GM23338 (cell line): ENCODE measurements at regions not wholly inside any gene's neighbourhood (a gene's known extent, or its start where the extent isn't known, plus 50 kb on each side); places are given as distances from the start of the nearest gene placed in this dataset.
A peak's percentile ranks its signal among the peaks of the same experiment; 100 is the strongest.

Experiments used
- ATAC-seq: fragments of 200-7000 bp; cut with Tn5 transposase; 3 replicates; pipeline ENCODE4 v1.9.1; 2020
- DNase-seq: peaks from one replicate; pipeline ENCODE4 v3.0.0-alpha.2; 2015; ENCODE audit warnings: low spot score
- H2AFZ ChIP-seq: fragments of 200-600 bp; sonication (generic); 2 replicates; pipeline ENCODE4 v1.8.0; 2016; ENCODE audit warnings: antibody characterized with exemption, mild to moderate bottlenecking, moderate library complexity
- H3F3A ChIP-seq: fragments of 200-600 bp; sonication (generic); replicated peaks from 2 replicates; pipeline ENCODE4 v1.8.0; 2017; ENCODE audit warnings: antibody characterized with exemption, mixed run types, low read depth
- H3K27ac ChIP-seq: fragments of 200-600 bp; sonication (generic); 2 replicates; pipeline ENCODE4 v1.6.1; 2016; ENCODE audit warnings: low read depth
- H3K27me3 ChIP-seq: fragments of 200-600 bp; sonication (generic); 2 replicates; pipeline ENCODE4 v1.8.0; 2016; ENCODE audit warnings: mild to moderate bottlenecking, mixed run types, moderate library complexity; ENCODE audit not compliant: insufficient read depth
- H3K36me3 ChIP-seq: fragments of 200-600 bp; sonication (generic); 2 replicates; pipeline ENCODE4 v1.8.0; 2016; ENCODE audit warnings: mild to moderate bottlenecking; ENCODE audit not compliant: insufficient read depth
- H3K4me1 ChIP-seq: fragments of 200-600 bp; sonication (generic); 2 replicates; pipeline ENCODE4 v1.8.0; 2016; ENCODE audit warnings: mild to moderate bottlenecking, moderate library complexity; ENCODE audit not compliant: insufficient read depth
- H3K4me2 ChIP-seq: fragments of 200-600 bp; sonication (generic); 2 replicates; pipeline ENCODE4 v1.7.1; 2017; ENCODE audit warnings: mixed run types
- H3K4me3 ChIP-seq: fragments of 200-600 bp; sonication (generic); 2 replicates; pipeline ENCODE4 v1.6.1; 2016; ENCODE audit warnings: mixed run types
- H3K79me2 ChIP-seq: fragments of 200-600 bp; sonication (generic); replicated peaks from 2 replicates; pipeline ENCODE4 v1.8.0; 2017; ENCODE audit warnings: mild to moderate bottlenecking; ENCODE audit not compliant: insufficient read depth
- H3K9me2 ChIP-seq: fragments of 200-600 bp; sonication (generic); 2 replicates; pipeline ENCODE4 v1.8.0; 2017; ENCODE audit not compliant: insufficient read depth
- H4K20me1 ChIP-seq: fragments of 200-600 bp; sonication (generic); replicated peaks from 2 replicates; pipeline ENCODE4 v1.8.0; 2017; ENCODE audit warnings: mild to moderate bottlenecking; ENCODE audit not compliant: insufficient read depth
- H3K27ac Mint-ChIP-seq: 2 replicates; pipeline ENCODE4 v1.8.0; 2020; ENCODE audit warnings: inconsistent platforms, mild to moderate bottlenecking, moderate library complexity, mixed read lengths
- H3K27me3 Mint-ChIP-seq: 3 replicates; pipeline ENCODE4 v1.8.0; 2022; ENCODE audit warnings: low read depth, mild to moderate bottlenecking, moderate library complexity, mixed read lengths, inconsistent platforms; ENCODE audit not compliant: insufficient read depth, poor library complexity
- H3K36me3 Mint-ChIP-seq: 3 replicates; pipeline ENCODE4 v1.8.0; 2021; ENCODE audit warnings: low read depth, mild to moderate bottlenecking, inconsistent platforms, moderate library complexity, mixed read lengths
- H3K4me1 Mint-ChIP-seq: 3 replicates; pipeline ENCODE4 v1.8.0; 2020; ENCODE audit warnings: mild to moderate bottlenecking, inconsistent platforms, mixed read lengths
- H3K4me3 Mint-ChIP-seq: 3 replicates; pipeline ENCODE4 v1.8.0; 2021; ENCODE audit warnings: moderate library complexity, mild to moderate bottlenecking, inconsistent platforms, mixed read lengths
- H3K9me3 Mint-ChIP-seq: 3 replicates; pipeline ENCODE4 v1.8.0; 2020; ENCODE audit warnings: moderate library complexity, mild to moderate bottlenecking, inconsistent platforms, mixed read lengths
- CREB1 ChIP-seq: fragments of 250-450 bp; sonication (Bioruptor Pico); IDR thresholded peaks from 2 replicates; pipeline ENCODE4 v1.5.0; 2020; ENCODE audit warnings: low read depth, mild to moderate bottlenecking, moderate library complexity
- CTCF ChIP-seq, 2 experiments: fragments of 200-600 bp in 1 of 2; sonication (generic) in 1 of 2; conservative IDR thresholded peaks; 2 replicates each; pipeline versions ENCODE4 v1.5.1 to v1.6.1; 2016 to 2017; ENCODE audit warnings: antibody characterized with exemption in 2 of 2, low read depth in 2 of 2, mild to moderate bottlenecking in 2 of 2, moderate library complexity in 1 of 2
- EZH2phosphoT487 ChIP-seq: fragments of 200-600 bp; sonication (generic); IDR thresholded peaks from one replicate; pipeline ENCODE4 v1.8.1; 2018; ENCODE audit warnings: antibody characterized with exemption; ENCODE audit not compliant: unreplicated experiment
- JUNB ChIP-seq: IDR thresholded peaks from one replicate; pipeline ENCODE4 v1.6.1; 2016; ENCODE audit warnings: antibody characterized with exemption; ENCODE audit not compliant: unreplicated experiment
- POLR2AphosphoS5 ChIP-seq: IDR thresholded peaks from 2 replicates; pipeline ENCODE4 v1.6.1; 2016; ENCODE audit warnings: antibody characterized with exemption, low read depth
- REST ChIP-seq: IDR thresholded peaks from one replicate; pipeline ENCODE4 v1.6.1; 2018; ENCODE audit warnings: antibody characterized with exemption; ENCODE audit not compliant: unreplicated experiment
- ZNF114 ChIP-seq: fragments of 250-450 bp; sonication (Bioruptor Pico); IDR thresholded peaks from 2 replicates; pipeline ENCODE4 v1.5.0; 2020; ENCODE audit warnings: mild to moderate bottlenecking, moderate library complexity
- ZNF331 ChIP-seq: fragments of 250-450 bp; sonication (Bioruptor Pico); IDR thresholded peaks from 2 replicates; pipeline ENCODE4 v1.5.0; 2020; ENCODE audit warnings: low read depth, mild to moderate bottlenecking, moderate library complexity

GRCh38 chr6:9417400-9417799 is 982.1 kb upstream of the SLC35B3 start:
- Histone ChIP-seq H4K20me1 (no peaks in the 10 kb centered on the region), H3K4me3 (no peak overlapping the region), H3F3A (no peaks in the 10 kb centered on the region), H3K79me2 (no peaks in the 10 kb centered on the region), H3K4me1 (no peaks in the 10 kb centered on the region), H3K4me2 (no peak overlapping the region), H3K27ac (no peak overlapping the region), H3K9me2 (no peaks in the 10 kb centered on the region; the same call in 1 of the 2 replicates), H3K36me3 (no peaks in the 10 kb centered on the region), H2AFZ (no peak overlapping the region), H3K27me3 (no peaks in the 10 kb centered on the region)
- Mint-ChIP-seq H3K9me3 (no peaks in the 10 kb centered on the region), H3K4me1 (peaks cover 4% of the 10 kb centered on the region; the same call in 1 of the 3 replicates), H3K27me3 (peaks cover 3% of the 10 kb centered on the region), H3K4me3 (no peak overlapping the region), H3K36me3 (no peaks in the 10 kb centered on the region), H3K27ac (no peak overlapping the region)
- TF ChIP-seq EZH2phosphoT487 = no peak
- TF ChIP-seq CREB1 (CRISPR knock-in tag) = no peak
- no peak for TF ChIP-seq ZNF331 (CRISPR knock-in tag)
- no peak for TF ChIP-seq JUNB
- no peak for TF ChIP-seq REST
- no peak for TF ChIP-seq ZNF114 (CRISPR knock-in tag)
- no peak for TF ChIP-seq POLR2AphosphoS5
- no peak for ATAC-seq
- no peak for DNase-seq

- H3K4me3 ChIP-seq = no peak overlapping the region
Observed at GRCh38 chr6:9412951-9413559, 977.7 kb upstream of the SLC35B3 start.

More at GRCh38 chr6:9412951-9413559, 977.7 kb upstream of the SLC35B3 start:
- Histone ChIP-seq H3K27ac (no peak overlapping the region), H3K36me3 (no peaks in the 10 kb centered on the region), H3K9me2 (no peaks in the 10 kb centered on the region; the same call in 1 of the 2 replicates), H3K4me1 (no peaks in the 10 kb centered on the region), H3K4me2 (no peak overlapping the region), H3K79me2 (no peaks in the 10 kb centered on the region), H2AFZ (no peak overlapping the region), H3K27me3 (no peaks in the 10 kb centered on the region), H3F3A (no peaks in the 10 kb centered on the region), H4K20me1 (no peaks in the 10 kb centered on the region)
- Mint-ChIP-seq H3K27ac (no peak overlapping the region), H3K36me3 (no peaks in the 10 kb centered on the region), H3K4me1 (no peaks in the 10 kb centered on the region), H3K4me3 (no peak overlapping the region), H3K9me3 (peaks cover 5% of the 10 kb centered on the region; the same call in 2 of the 3 replicates), H3K27me3 (peaks cover 2% of the 10 kb centered on the region)
- no peak for TF ChIP-seq JUNB
- peak; percentile 84 for TF ChIP-seq CTCF (conservative IDR thresholded peaks at IDR 0.05; ENCODE audit: low read depth in 2 of 2)
- DNase-seq (peak; percentile 75), ATAC-seq (peak; percentile 93)
